ENCODE measurements at regions not wholly inside any gene's neighbourhood (a gene's known extent, or its start where the extent isn't known, plus 50 kb on each side); places are given as distances from the start of the nearest gene placed in this dataset.

GRCh38 chr2:122029456-122029855 lies 274.0 kb downstream of the TSN start:
- TF ChIP-seq CTCF (IDR thresholded peaks at IDR 0.05) = no peak
- TF ChIP-seq POLR2A (IDR thresholded peaks at IDR 0.05) = no peak
- TF ChIP-seq POLR2AphosphoS5 (IDR thresholded peaks at IDR 0.05) = no peak
- TF ChIP-seq EP300 (IDR thresholded peaks at IDR 0.05) = no peak

Data from gastroesophageal sphincter (tissue), 3 donors.